ENCODE measurements at regions not wholly inside any gene's neighbourhood (a gene's known extent, or its start where the extent isn't known, plus 50 kb on each side); places are given as distances from the start of the nearest gene placed in this dataset.

- TF ChIP-seq CTCF (IDR thresholded peaks at IDR 0.05; ENCODE audit: poor library complexity) = no peak
- TF ChIP-seq EZH2 (IDR thresholded peaks at IDR 0.05; ENCODE audit: borderline replicate concordance) = no peak
- TF ChIP-seq EZH2phosphoT487 (IDR thresholded peaks at IDR 0.05; ENCODE audit: low read depth, severe bottlenecking, unreplicated experiment) = no peak
Measured at GRCh38 chr10:114761205-114762193, 60.1 kb upstream of the FHIP2A start.
